A549 (cell line): ENCODE measurements at regions not wholly inside any gene's neighbourhood (a gene's known extent, or its start where the extent isn't known, plus 50 kb on each side); places are given as distances from the start of the nearest gene placed in this dataset.
A peak's percentile ranks its signal among the peaks of the same experiment; 100 is the strongest.

Source experiments
- ATAC-seq, 2 experiments: fragments of 200-7000 bp in 1 of 2; fragments of >200 bp in 1 of 2; cut with Nextera tagmentation in 1 of 2; cut with Tn5 transposase in 1 of 2; 3 replicates each; pipeline versions ENCODE4 v1.8.0 to v1.9.1; 2018 to 2020; ENCODE audit warnings: mild to moderate bottlenecking in 1 of 2, moderate library complexity in 1 of 2
- CTCF ChIA-PET: fragments of 300-600 bp; sonication (Branson Sonifier 250); formaldehyde crosslinking; extraction: SDS; loops from one replicate; lab custom pipeline; 2021; ENCODE audit warnings: antibody characterized with exemption, inconsistent platforms; lab: Yijun Ruan, JAX
- POLR2A ChIA-PET: fragments of 350-600 bp; formaldehyde crosslinking; extraction: SDS; loops from one replicate; lab custom pipeline; 2021; ENCODE audit warnings: antibody characterized with exemption, inconsistent platforms; lab: Yijun Ruan, JAX
- DNase-seq, 2 experiments: peaks; one replicate each; pipeline versions ENCODE4 v3.0.0 to v3.0.0-alpha.2; 2011 to 2016; ENCODE audit warnings: low read depth in 1 of 2, low spot score in 1 of 2
- FAIRE-seq: peaks from 2 replicates; lab custom pipeline; 2011; peaks lifted over from hg19 to GRCh38; lab: Jason Lieb, UNC
- H3K27ac ChIP-seq, 2 experiments: fragments of >200 bp; sonication (Bioruptor Twin); formaldehyde crosslinking; 3 replicates each; pipeline ENCODE4 v1.5.1; 2016 to 2017
- H3K4me1 ChIP-seq: fragments of >200 bp; sonication (Bioruptor Twin); formaldehyde crosslinking; 3 replicates; pipeline ENCODE4 v1.6.1; 2016
- H3K4me2 ChIP-seq: fragments of >200 bp; sonication (Bioruptor Twin); formaldehyde crosslinking; 3 replicates; pipeline ENCODE4 v1.6.1; 2016
- H3K4me3 ChIP-seq: fragments of >200 bp; sonication (Bioruptor Twin); formaldehyde crosslinking; 3 replicates; pipeline ENCODE4 v1.5.1; 2016
- H3K9me3 ChIP-seq: fragments of >200 bp; sonication (Bioruptor Twin); formaldehyde crosslinking; 3 replicates; pipeline ENCODE4 v1.6.1; 2016
- CBX2 ChIP-seq: fragments of 200-600 bp; sonication (generic); IDR thresholded peaks from 2 replicates; pipeline ENCODE4 v1.6.1; 2016; ENCODE audit warnings: low read depth, mild to moderate bottlenecking, borderline replicate concordance
- CHD2 ChIP-seq: fragments of 150-350 bp; IDR thresholded peaks from 2 replicates; pipeline ENCODE4 v1.6.1; 2014; ENCODE audit warnings: low read length; ENCODE audit not compliant: partially characterized antibody
- CHD4 ChIP-seq: fragments of 200-600 bp; sonication (generic); IDR thresholded peaks from 2 replicates; pipeline ENCODE4 v1.6.1; 2016; ENCODE audit warnings: antibody characterized with exemption, mild to moderate bottlenecking, borderline replicate concordance
- EHMT2 ChIP-seq: fragments of 200-600 bp; sonication (generic); IDR thresholded peaks from 2 replicates; pipeline ENCODE4 v1.6.1; 2016; ENCODE audit warnings: antibody characterized with exemption, low read depth, mild to moderate bottlenecking, moderate library complexity
- EP300 ChIP-seq, 2 experiments: fragments of >200 bp; sonication (Bioruptor Twin); formaldehyde crosslinking; IDR thresholded peaks; 2 replicates in 1 of 2; 3 replicates in 1 of 2; pipeline ENCODE4 v1.6.1; 2016 to 2017
- FOSB ChIP-seq: fragments of 250-450 bp; sonication (Bioruptor Pico); IDR thresholded peaks from 2 replicates; pipeline ENCODE4 v1.5.0; 2020; ENCODE audit warnings: mild to moderate bottlenecking, moderate library complexity
- FOSL2 ChIP-seq, 2 experiments: fragments of 450-650 bp in 1 of 2; fragments of >200 bp in 1 of 2; sonication (Bioruptor Twin) in 1 of 2; formaldehyde crosslinking; IDR thresholded peaks; 2 replicates each; pipeline versions ENCODE4 v1.5.0 to v1.6.1; 2016 to 2020; ENCODE audit warnings: mild to moderate bottlenecking in 1 of 2, moderate library complexity in 1 of 2
- FOXS1 ChIP-seq: fragments of 250-450 bp; sonication (Bioruptor Pico); IDR thresholded peaks from 2 replicates; pipeline ENCODE4 v1.5.0; 2020; ENCODE audit warnings: mild to moderate bottlenecking, moderate library complexity
- HDAC2 ChIP-seq: fragments of 200-600 bp; sonication (generic); IDR thresholded peaks from 2 replicates; pipeline ENCODE4 v1.6.1; 2016
- KDM5A ChIP-seq: fragments of 200-600 bp; sonication (generic); IDR thresholded peaks from 2 replicates; pipeline ENCODE4 v1.6.1; 2016; ENCODE audit warnings: antibody characterized with exemption, mild to moderate bottlenecking
- MAFK ChIP-seq: fragments of 450-650 bp; IDR thresholded peaks from 2 replicates; pipeline ENCODE4 v1.6.1; 2014; ENCODE audit not compliant: partially characterized antibody
- MYC ChIP-seq: IDR thresholded peaks from 2 replicates; pipeline ENCODE4 v1.6.1; 2012; ENCODE audit warnings: mild to moderate bottlenecking, inconsistent platforms, low read length, improper control_type of control experiment, borderline replicate concordance
- PHF8 ChIP-seq: fragments of 200-600 bp; sonication (generic); IDR thresholded peaks from 2 replicates; pipeline ENCODE4 v1.6.1; 2016; ENCODE audit warnings: low read depth, mild to moderate bottlenecking, antibody characterized with exemption, moderate library complexity, borderline replicate concordance
- POLR2A ChIP-seq: IDR thresholded peaks from 2 replicates; pipeline ENCODE4 v1.6.1; 2012; ENCODE audit warnings: mild to moderate bottlenecking, low read length
- RNF2 ChIP-seq: fragments of 200-600 bp; sonication (generic); IDR thresholded peaks from 2 replicates; pipeline ENCODE4 v1.6.1; 2016; ENCODE audit warnings: low read depth, mild to moderate bottlenecking, antibody characterized with exemption, moderate library complexity, borderline replicate concordance
- SREBF2 ChIP-seq: fragments of 450-650 bp; IDR thresholded peaks from 2 replicates; pipeline ENCODE4 v1.6.1; 2014; ENCODE audit warnings: mild to moderate bottlenecking, moderate library complexity
- TP53 ChIP-seq: fragments of 250-450 bp; sonication (Bioruptor Pico); IDR thresholded peaks from 2 replicates; pipeline ENCODE4 v1.5.0; 2021; ENCODE audit warnings: mild to moderate bottlenecking, moderate library complexity
- WGBS: methylation state at CpG from one replicate; pipeline ENCODE4 v1.1.6; 2017; ENCODE audit errors: missing lambda C conversion rate; 5-methylcytosine and 5-hydroxymethylcytosine counted together
- TF ChIP-seq, protein P1 (sequence below): fragments of 250-450 bp; sonication (Bioruptor Pico); IDR thresholded peaks from 2 replicates; pipeline ENCODE4 v1.5.0; 2021; ENCODE audit warnings: mild to moderate bottlenecking, moderate library complexity, borderline replicate concordance
- TF ChIP-seq, protein P2 (sequence below): fragments of 150-350 bp; IDR thresholded peaks from 2 replicates; pipeline ENCODE4 v1.6.1; 2014; ENCODE audit warnings: low read depth, mild to moderate bottlenecking, low read length
- TF ChIP-seq, protein P3 (sequence below): fragments of >200 bp; sonication (Bioruptor Twin); formaldehyde crosslinking; IDR thresholded peaks from 2 replicates; pipeline ENCODE4 v1.6.1; 2016
- TF ChIP-seq, protein P4 (sequence below): IDR thresholded peaks from 2 replicates; pipeline ENCODE4 v1.6.1; 2012
- TF ChIP-seq, protein P5 (sequence below): IDR thresholded peaks from 2 replicates; pipeline ENCODE4 v1.6.1; 2012
- TF ChIP-seq, protein P6 (sequence below): fragments of 200-600 bp; sonication (generic); IDR thresholded peaks from 2 replicates; pipeline ENCODE4 v1.6.1; 2016; ENCODE audit warnings: antibody characterized with exemption, mild to moderate bottlenecking, moderate library complexity

DNA sequence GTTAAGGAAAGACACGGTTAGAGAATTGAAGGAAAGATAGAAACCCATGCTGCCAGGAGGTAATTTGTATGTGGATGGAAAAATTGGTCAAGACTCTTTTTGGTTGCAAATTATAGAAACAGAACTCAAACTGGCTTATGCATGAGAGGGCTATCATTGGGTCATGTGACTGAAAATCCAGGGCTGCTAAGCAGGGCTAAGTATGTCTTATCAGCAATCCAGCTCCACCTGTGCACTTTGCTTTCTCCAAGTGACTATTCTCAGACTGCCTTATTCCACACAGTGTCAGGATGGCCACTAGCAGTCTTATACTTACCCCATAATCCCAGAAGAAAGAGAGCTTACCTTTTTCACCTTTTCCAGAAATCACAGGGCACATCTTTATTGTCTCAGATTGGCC, 113.5 kb downstream of the CBLN1 start:
- 0% methylated on average over 1 of the region's 1 CpG for WGBS
- CTCF ChIA-PET: no interaction called here
- TF ChIP-seq, protein P1, sequence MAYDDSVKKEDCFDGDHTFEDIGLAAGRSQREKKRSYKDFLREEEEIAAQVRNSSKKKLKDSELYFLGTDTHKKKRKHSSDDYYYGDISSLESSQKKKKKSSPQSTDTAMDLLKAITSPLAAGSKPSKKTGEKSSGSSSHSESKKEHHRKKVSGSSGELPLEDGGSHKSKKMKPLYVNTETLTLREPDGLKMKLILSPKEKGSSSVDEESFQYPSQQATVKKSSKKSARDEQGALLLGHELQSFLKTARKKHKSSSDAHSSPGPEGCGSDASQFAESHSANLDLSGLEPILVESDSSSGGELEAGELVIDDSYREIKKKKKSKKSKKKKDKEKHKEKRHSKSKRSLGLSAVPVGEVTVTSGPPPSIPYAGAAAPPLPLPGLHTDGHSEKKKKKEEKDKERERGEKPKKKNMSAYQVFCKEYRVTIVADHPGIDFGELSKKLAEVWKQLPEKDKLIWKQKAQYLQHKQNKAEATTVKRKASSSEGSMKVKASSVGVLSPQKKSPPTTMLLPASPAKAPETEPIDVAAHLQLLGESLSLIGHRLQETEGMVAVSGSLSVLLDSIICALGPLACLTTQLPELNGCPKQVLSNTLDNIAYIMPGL (CRISPR knock-in tag): no peak
- TF ChIP-seq, protein P2, sequence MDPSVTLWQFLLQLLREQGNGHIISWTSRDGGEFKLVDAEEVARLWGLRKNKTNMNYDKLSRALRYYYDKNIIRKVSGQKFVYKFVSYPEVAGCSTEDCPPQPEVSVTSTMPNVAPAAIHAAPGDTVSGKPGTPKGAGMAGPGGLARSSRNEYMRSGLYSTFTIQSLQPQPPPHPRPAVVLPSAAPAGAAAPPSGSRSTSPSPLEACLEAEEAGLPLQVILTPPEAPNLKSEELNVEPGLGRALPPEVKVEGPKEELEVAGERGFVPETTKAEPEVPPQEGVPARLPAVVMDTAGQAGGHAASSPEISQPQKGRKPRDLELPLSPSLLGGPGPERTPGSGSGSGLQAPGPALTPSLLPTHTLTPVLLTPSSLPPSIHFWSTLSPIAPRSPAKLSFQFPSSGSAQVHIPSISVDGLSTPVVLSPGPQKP: no peak
- TF ChIP-seq CHD4 (no peak), SREBF2 (no peak), MYC (no peak), RNF2 (no peak), HDAC2 (no peak)
- TF ChIP-seq, protein P3, sequence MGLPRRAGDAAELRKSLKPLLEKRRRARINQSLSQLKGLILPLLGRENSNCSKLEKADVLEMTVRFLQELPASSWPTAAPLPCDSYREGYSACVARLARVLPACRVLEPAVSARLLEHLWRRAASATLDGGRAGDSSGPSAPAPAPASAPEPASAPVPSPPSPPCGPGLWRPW: no peak
- TF ChIP-seq, protein P4, sequence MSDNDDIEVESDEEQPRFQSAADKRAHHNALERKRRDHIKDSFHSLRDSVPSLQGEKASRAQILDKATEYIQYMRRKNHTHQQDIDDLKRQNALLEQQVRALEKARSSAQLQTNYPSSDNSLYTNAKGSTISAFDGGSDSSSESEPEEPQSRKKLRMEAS: no peak
- TF ChIP-seq, protein P5, sequence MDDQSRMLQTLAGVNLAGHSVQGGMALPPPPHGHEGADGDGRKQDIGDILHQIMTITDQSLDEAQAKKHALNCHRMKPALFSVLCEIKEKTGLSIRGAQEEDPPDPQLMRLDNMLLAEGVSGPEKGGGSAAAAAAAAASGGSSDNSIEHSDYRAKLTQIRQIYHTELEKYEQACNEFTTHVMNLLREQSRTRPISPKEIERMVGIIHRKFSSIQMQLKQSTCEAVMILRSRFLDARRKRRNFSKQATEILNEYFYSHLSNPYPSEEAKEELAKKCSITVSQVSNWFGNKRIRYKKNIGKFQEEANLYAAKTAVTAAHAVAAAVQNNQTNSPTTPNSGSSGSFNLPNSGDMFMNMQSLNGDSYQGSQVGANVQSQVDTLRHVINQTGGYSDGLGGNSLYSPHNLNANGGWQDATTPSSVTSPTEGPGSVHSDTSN: no peak
- TF ChIP-seq, all 56 proteins: peak for 0
- DNase-seq (no peak), FAIRE-seq (no peak), ATAC-seq (no peak)
- Histone ChIP-seq H3K4me1 (no peaks in the 10 kb centered on the region), H3K4me2 (no peak overlapping the region), H3K9me3 (no peaks in the 10 kb centered on the region), H3K27ac (no peak overlapping the region), H3K4me3 (no peak overlapping the region)
- POLR2A ChIA-PET: no interaction called here

DNA sequence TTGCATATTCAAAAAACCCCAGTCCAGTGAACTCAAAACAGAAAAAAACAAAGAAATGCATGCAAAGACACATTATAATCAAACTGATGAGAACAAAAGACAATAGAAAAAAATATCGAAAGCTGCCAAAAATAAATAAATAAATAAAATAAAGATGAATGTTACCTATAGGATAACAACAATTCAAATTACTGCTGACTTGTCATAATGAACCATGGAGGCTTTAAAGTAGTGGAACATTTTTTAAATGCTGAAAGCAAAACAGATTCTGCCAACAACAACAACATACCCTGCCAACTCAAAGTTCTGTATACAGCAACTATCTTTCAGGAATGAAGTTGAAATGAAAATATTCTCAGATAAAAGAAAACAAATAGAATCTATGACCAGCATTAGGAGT, 116.6 kb downstream of the CBLN1 start:
- DNase-seq (no peak), FAIRE-seq (no peak), ATAC-seq (no peak)
- Histone ChIP-seq H3K4me2 (no peak overlapping the region), H3K9me3 (no peaks in the 10 kb centered on the region), H3K27ac (no peak overlapping the region), H3K4me1 (no peaks in the 10 kb centered on the region), H3K4me3 (no peak overlapping the region)
- TF ChIP-seq MAFK (peak; percentile 59), EP300 (IDR thresholded peaks at IDR 0.05) (no peak)
- 25% methylated on average over 1 of the region's 1 CpG for WGBS
- ChIA-PET POLR2A (no interaction called here), CTCF (no interaction called here)

DNA sequence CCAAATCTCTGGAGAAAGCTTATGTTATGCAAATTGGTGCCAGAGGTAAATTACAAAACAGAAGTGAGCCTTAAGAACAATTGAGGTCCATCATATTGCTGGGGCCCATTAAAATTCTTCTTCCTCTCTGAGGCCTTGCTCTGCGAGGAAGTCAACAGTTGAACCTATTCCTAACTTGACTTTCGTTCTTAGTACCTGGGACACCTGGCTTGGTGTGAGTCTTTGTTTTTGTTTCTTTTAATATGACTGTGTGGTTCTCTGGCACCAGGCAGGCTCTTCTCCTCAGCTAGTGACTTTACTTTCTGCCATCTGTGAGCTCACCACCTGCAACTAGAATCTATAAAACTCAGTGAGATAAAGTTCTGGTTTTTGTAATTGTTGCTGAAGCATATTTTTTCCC, 120.4 kb downstream of the CBLN1 start:
- POLR2A ChIA-PET: no interaction called here
- CTCF ChIA-PET: interaction anchor here (0.6 kb wide), 1 partner anchor 21 kb away, joined by 3 read pairs; no protein-coding TSS in a partner anchor
- ATAC-seq: no peak
- no peak for FAIRE-seq
- 2% methylated on average over 2 of the region's 2 CpGs for WGBS
- H3K9me3 ChIP-seq: no peaks in the 10 kb centered on the region
- DNase-seq: no peak
- H3K4me1 ChIP-seq: no peaks in the 10 kb centered on the region
- TF ChIP-seq, protein P5: no peak
- TF ChIP-seq EHMT2: no peak
- TF ChIP-seq TP53 (CRISPR knock-in tag): no peak
- TF ChIP-seq, protein P6, sequence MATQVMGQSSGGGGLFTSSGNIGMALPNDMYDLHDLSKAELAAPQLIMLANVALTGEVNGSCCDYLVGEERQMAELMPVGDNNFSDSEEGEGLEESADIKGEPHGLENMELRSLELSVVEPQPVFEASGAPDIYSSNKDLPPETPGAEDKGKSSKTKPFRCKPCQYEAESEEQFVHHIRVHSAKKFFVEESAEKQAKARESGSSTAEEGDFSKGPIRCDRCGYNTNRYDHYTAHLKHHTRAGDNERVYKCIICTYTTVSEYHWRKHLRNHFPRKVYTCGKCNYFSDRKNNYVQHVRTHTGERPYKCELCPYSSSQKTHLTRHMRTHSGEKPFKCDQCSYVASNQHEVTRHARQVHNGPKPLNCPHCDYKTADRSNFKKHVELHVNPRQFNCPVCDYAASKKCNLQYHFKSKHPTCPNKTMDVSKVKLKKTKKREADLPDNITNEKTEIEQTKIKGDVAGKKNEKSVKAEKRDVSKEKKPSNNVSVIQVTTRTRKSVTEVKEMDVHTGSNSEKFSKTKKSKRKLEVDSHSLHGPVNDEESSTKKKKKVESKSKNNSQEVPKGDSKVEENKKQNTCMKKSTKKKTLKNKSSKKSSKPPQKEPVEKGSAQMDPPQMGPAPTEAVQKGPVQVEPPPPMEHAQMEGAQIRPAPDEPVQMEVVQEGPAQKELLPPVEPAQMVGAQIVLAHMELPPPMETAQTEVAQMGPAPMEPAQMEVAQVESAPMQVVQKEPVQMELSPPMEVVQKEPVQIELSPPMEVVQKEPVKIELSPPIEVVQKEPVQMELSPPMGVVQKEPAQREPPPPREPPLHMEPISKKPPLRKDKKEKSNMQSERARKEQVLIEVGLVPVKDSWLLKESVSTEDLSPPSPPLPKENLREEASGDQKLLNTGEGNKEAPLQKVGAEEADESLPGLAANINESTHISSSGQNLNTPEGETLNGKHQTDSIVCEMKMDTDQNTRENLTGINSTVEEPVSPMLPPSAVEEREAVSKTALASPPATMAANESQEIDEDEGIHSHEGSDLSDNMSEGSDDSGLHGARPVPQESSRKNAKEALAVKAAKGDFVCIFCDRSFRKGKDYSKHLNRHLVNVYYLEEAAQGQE: no peak
- no peak for TF ChIP-seq CHD2
- no peak for TF ChIP-seq FOSB (CRISPR knock-in tag)
- TF ChIP-seq, protein P4: no peak
- no peak for TF ChIP-seq FOSL2 (IDR thresholded peaks at IDR 0.05)
- TF ChIP-seq FOSL2 (CRISPR knock-in tag; IDR thresholded peaks at IDR 0.05): no peak
- no peak for TF ChIP-seq PHF8
- TF ChIP-seq CBX2: no peak
- TF ChIP-seq FOXS1 (CRISPR knock-in tag): no peak
- TF ChIP-seq POLR2A: no peak
- no peak for TF ChIP-seq KDM5A
- TF ChIP-seq, protein P3: no peak
- no peak overlapping the region for H3K4me3 ChIP-seq
- no peak overlapping the region for H3K27ac ChIP-seq
- no peak overlapping the region for H3K4me2 ChIP-seq
